AG20443 (cell line): ENCODE measurements at regions not wholly inside any gene's neighbourhood (a gene's known extent, or its start where the extent isn't known, plus 50 kb on each side); places are given as distances from the start of the nearest gene placed in this dataset.
"Not testable (repeated sequence)": the region's sequence is repeated elsewhere in the genome, so short reads cannot be mapped to it uniquely, and the experiment has no call there.

Source experiments
- DNase-seq: peaks from one replicate; pipeline ENCODE4 v3.0.0; 2012; ENCODE audit warnings: low spot score, mixed read lengths

DNA sequence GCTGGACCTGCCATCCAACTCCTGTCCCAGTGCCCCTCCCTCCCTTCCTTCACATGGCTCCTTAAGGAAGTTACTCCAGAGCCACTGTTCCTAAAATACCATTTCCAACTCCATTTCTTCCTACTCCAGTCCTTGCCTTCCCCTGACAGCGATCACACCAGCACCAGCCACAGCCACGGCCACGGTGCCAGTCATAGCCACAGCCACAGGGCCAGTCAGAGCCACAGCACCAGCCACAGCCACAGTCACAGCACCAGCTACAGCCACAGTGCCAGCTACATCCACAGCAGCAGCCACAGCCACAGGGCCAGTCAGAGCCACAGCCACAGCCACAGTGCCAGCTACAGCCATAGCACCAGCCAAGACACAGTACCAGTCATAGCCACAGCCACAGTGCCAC lies 110.7 kb upstream of the IRX2 start:
- not testable (repeated sequence) for DNase-seq

DNA sequence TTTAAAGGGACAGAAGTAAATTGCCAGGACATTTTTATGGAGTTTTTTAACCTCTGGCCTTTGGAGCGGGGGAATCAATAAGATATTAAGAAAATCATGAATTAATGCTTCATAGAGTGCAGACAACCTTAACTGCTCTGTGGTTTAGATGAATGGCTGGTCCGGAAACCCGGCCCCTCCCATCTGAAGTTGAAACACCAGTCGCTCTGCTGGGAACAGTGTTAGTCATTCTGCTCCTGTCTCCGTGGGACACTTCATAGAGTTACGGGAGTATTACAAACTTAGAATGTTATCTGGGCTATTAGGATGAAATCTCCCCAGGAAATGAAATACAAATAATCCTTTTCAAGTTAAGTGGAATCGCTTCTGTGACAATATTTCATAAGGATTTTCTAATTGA lies 110.1 kb upstream of the IRX2 start:
- DNase-seq = no peak

DNA sequence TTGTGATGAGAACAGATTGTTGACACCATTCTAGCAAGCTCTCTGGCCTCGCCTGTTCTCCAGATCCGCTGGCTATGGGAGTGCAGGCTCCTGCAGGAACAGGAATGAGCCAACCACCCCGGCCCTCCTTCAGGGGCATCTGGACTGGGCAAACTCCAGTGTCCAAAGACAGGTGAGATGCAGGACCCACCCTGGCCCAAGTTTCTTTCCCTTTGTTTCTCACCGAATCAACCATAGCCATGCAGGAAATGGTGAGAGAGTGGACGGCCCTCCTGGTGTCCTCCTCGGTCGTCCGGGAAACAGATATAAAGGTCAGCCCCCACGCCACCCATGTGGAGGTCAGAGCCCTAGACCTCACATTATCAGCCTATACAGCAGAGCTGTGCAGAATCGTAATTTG lies 108.6 kb upstream of the IRX2 start:
- DNase-seq = no peak

DNA sequence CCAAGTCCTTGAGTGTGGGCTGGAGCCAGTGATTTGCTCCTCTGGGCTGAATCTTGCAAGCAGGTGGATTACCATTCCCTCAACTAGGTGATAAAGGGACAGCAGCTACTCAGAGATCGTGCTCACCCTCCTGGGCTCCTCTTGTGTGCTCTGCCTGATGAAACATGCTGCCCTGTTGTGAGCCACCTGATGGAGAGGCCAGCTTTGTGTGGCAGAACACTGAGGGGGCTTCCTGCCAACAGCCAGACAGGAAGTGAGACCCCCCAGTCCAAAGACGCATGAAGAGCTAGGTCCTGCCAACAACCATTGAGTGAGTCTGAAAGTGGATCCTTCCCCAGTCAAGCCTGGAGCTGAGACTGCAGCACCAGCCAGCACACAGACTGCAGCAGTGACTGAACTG lies 106.4 kb upstream of the IRX2 start:
- no peak for DNase-seq

DNA sequence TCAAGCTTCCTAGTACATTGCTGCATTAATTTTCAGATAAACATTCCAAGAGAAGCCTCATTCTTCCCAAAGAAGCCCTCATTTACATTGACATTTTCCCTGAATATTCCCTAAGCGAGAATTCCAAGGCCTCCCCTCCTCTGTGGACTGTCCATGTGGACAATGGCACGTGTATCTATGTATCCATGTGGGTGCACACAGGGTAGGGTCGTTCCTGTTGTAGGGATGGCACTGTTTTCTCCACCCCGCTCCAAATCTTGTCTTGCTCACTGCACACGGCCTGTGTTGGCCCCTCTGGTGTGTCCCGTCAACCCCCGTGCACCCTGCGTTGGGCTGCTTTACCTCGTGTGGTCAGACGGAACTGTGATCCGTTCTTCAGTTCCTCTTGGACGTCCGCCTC lies 104.7 kb upstream of the IRX2 start:
- no peak for DNase-seq

DNA sequence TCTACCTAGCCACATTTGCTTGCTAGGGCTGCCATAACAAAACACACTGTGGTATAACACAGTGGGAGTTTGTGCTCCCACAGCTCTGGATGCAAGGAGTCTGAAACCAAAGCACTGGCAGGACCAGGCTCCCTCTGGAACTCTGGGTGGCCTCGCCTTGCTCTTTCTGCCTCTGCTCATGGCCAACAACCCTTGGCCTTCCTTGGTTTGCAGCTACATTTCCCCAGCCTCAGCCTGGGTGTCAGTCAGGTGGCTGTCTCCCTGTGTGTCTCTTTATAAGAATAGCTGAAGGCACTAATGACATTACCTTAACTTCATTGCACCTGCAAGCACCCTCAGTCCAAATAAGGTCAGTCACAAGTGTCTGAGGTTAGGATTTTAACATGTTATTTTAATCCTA lies 101.0 kb upstream of the IRX2 start:
- no peak for DNase-seq

DNA sequence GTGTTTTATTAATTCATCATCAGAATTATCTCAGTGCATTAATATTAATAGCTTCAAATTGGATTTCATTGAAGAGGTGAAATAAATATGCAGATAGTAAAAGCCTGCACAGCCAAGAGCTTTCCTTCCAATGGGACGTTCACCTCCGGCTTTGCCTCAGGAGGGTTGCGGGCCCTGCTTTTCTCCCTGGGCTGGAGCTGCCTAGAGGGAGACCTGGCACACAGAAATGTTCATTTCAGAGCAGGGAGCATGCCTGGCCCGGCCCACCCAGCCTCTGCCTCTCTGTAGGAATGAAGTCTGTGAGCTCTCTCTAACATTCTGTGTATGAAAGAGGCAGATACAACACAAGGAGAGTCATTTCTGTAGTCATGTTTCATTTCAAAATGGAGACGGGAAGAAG lies 100.4 kb upstream of the IRX2 start:
- no peak for DNase-seq

DNA sequence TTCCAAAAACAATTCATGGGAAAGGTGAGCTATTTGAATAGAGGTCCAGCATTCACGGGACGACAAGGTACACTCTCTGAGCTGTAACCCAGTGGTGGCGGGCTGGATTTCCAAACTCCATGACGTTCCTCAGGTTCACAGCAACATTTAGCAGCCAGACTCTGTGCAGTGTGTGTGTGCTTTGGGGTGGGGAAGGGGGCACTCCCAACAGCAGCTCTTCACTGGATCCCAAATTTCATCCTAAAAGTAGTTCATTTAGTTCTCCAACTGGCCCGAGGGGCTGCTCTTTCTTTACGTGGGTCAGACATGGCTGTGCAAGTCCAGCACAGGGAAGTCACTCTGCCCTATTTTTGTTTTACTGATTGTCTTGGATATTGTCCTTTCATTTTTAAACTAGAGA lies 98.0 kb upstream of the IRX2 start:
- DNase-seq = no peak

DNA sequence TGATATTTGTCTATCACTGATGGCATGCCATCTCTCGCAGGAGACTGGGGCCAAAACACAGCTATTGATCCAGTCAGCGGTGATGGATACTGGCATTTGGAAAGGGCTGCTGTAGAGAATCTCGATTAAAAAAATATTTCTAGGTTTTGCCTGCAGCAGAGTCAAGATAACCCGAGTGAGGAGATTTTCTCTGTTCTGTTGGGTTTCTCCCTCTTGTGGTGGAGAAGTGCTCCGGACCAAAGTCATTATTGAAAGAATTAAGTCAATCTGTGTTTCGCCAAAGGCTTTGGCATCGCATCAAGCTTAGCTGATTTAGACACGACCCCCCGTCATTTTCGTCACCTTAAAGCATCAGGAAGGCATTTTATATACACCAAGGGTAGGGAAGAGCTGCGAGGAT lies 97.1 kb upstream of the IRX2 start:
- peak; percentile 44 for DNase-seq

DNA sequence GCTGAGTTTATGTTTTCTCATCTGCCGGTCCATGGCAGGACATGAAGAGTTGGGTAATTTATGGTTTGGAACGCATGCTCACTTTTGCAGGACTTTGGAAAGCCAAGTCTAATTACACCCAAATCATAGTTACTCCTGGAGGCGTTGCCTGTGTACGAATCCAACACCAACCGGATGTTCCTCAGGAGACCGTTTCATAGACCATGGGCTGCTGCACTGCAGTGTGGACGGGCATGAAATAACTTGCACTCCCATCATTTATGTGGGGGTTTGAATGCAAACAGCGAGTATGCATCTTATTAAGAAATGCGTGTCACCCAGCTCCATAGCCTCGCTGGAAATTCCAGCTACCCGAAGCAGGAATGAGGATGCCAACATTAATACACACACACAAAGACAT lies 96.1 kb upstream of the IRX2 start:
- DNase-seq = no peak

DNA sequence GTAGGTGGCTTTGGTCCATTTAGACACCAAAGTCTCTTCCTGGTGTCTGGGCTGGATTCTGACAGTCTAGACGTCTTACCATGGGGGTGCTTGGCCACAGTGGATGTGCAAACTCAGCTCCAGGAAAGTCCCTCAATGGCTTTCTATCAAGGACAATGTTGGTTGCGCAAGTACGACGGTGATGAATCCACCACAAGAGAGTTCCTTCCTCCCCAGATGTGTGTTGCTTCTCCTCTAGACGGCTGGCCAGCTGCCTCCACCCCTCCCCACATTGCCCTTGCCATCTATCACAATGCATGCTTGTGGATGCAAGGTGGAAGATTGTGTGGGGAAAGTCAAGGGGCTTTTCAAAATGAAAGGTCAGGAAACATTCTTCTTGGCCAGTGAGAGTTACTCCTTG lies 89.7 kb upstream of the IRX2 start:
- no peak for DNase-seq

DNA sequence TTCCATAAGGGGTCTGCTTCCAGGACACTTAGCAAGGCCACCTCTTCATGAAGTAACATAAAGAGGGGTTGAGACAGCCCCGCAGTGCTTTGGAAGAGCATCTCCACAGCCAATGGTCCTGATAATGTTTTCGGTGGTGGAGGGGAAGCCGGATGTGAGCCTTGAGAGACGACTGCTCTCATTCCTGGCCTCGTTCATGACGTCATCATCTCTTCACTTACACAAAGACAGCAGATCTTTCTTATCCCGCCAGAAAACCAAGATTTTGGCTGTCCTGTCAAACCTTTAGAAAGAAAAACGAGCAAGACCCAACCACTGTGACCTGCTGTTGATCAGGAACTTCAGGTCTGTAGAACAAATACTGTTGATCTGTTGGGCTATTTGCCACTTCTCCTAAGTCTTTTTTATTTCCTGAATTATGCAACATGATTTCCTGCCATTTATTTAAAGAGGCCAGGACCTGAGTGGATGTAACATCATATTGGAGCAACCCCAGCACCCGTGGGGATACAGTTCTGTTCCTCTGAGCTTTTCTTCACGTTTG lies 89.0 kb upstream of the IRX2 start:
- no peak for DNase-seq

DNA sequence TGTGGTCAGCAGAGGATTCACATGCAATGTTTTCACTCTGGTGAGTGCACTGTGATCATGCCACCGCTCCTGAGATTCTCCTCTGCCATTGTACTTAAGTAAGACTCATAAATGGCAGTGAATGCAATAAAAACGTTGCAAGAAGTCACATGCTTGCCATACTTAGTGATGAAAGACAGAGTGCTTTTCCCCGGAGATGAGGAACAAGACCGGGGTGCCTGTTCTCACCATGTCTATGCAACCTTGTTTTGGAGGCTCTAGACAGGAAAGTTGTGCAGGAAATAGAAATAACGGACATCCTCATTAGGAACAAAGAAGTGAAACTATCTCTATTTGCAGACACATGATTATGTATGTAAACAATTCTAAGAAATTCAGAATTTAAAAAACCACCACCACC lies 84.7 kb upstream of the IRX2 start:
- DNase-seq = no peak

DNA sequence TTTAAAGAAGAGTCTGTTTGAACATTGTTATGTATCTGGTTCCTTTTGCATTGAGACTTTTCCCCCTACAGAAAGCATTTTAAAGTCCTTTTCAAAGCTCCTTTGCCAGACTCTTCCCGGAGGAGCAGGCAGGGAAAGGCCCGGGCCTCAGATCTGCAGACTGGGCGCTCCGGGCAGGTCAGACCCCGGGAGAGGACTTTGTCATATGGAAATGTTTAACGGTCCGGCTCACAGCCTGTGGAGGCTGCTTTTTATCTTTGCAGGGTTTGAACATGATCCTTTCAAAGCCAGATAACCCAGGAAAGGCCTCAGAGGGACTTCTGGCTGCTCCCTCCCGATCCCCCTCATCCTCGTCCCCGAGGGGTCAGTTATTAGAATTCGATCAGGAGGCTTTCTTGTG lies 82.1 kb upstream of the IRX2 start:
- no peak for DNase-seq

DNA sequence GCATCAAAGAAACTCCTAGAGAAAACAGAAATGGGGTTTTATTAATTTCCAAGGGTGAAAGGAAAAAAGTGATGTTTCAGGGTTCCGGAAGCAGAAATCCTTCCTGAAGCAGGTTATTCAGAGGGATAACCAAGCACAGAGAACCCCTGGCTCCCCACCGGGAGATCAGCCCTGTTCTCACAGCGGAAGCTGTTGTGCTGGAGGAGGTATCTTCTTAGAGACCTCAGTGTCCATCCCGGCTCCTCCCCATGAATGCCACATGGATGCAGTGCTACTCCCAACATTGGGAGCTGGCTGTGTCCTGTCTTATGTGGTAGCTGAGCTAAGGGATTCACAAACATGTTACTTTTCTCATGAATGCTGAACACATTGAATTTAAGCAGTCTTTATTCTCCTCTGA lies 80.9 kb upstream of the IRX2 start:
- DNase-seq = no peak

DNA sequence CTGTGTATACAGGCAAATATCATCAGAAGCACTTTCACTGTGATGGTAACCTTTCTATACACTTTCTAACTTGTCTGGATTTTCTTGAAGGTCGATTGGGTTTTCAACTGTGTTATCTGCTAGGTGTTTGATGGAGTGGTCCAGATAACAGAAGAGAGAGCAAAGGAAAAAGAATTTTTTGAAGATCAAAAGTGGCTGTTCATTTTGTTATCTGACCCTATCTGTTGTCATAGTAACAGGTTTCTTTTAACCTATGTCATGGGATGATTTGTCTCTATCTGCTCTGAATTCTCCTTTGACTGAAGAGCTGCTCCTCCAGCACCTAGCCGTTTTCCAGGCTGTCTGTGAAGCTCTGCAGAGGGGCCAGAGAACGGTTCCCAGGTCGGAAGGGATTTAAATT lies 77.8 kb upstream of the IRX2 start:
- no peak for DNase-seq

DNA sequence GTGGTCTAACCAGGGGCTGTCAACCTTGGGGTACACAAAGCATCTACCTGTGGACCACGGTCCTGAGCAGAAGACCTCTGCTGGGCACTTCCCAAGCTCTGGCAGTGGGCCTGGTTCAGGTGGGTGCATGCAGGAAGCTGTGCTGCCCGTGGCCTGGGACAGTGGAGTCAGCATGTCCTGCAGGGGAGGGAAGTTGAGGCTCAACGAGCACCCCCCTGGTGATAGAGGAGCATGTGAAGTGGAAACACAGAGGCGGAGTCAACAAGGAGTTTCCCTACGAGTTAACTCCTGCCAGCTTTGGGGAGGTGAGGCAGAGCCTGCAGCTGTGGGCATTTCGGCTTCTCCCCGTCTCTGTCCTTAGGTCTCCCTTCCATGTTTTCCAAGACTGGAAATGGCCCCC lies 67.5 kb upstream of the IRX2 start:
- DNase-seq = no peak

DNA sequence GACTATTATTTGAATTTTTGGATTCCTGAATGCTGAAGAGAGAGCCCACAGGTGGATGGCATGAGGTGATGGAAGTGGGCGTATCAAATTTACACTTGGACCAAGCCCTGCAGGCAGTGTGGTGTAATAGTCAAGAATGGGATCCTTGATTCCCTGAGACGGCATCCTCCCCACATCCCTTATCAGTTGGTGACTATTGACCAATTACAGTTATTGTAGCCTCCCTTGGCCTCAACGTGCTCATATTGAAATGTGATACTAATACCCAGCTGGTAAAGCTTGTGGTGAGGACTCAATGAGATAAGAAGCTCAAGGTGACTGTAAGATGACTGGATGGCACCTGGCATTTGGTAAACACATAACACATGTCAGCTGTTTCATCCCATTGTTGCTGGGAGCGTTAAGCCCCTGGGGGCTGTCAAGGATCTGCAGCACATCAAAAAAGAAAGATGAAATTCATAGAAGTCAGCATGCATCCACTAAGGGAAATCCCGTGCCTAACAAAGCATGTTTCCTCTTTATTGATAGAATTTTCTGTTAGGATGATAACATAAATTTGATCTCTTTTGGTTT lies 65.6 kb upstream of the IRX2 start:
- DNase-seq = no peak

DNA sequence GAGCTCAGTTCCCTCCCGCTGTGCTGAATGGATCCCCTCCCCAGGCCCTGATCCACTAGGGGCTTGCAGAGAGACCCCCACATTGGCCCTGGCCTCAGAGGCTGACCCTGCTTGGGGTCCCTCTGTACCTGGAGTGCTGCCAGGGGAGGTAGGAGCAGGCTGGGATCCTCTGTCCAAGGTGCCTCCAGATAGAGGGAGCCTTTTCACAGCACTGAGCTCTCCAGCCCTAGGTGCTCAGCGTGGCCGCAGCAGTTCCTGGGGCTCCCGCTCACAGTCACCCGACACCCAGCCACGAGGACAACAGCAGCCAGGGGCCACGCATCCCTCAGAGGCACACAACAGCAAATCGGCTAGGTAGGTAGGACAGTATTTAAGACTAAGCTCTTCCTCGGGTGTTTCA lies 62.2 kb upstream of the IRX2 start:
- no peak for DNase-seq

DNA sequence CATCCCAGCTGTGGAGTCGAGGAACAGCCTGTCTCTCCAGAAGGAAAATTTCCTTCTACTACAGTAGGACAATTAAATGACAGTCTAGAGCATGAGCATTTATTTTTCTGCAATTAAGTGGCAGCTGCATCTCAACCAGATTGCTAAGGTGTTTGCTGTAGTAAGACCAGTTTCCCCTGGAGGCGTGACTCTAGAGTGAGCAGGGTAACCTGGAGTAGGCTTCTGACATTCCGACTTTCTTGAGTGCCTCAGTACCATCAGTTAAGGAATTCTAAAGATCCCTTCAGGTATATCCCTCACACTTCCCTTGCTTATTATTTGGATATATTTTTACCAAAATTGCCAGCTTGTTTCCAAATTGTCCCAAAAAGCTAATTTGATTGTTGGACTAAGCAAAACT lies 59.2 kb upstream of the IRX2 start:
- no peak for DNase-seq

DNA sequence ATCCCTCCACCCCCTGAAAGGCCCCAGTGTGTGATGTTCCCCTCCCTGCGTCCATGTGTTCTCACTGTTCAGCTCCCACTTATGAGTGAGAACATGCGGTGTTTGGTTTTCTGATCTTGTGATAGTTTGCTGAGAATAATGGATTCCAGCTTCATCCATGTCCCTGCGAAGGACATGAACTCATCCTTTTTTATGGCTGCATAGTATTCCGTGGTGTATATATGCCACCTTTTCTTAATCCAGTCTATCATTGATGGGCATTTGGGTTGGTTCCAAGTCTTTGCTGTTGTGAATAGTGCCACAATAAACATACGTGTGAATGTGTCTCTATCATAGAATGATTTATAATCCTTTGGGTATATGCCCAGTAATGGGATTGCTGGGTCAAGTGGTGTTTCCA lies 55.8 kb upstream of the IRX2 start:
- DNase-seq = not testable (repeated sequence)

DNA sequence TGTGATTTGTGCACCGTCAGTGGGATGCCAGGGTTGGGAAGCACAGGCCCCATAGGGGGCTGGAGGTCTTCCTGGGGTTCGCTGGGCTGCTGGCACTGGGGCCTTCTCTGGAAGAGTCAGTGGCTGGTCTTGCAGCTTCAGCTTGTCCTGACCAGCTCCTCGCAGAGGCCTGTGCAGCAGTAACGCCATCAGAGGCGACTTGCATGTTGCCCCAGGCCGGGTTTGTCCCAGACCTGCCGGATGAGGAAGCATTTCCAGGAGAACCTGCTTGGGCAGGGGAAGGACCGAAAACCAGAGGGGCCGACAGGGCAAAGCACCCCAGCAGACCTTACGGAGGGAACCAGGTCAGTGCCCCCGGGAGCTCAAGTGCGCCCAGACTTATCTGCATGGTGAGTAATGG lies 54.7 kb upstream of the IRX2 start:
- DNase-seq = no peak

DNA sequence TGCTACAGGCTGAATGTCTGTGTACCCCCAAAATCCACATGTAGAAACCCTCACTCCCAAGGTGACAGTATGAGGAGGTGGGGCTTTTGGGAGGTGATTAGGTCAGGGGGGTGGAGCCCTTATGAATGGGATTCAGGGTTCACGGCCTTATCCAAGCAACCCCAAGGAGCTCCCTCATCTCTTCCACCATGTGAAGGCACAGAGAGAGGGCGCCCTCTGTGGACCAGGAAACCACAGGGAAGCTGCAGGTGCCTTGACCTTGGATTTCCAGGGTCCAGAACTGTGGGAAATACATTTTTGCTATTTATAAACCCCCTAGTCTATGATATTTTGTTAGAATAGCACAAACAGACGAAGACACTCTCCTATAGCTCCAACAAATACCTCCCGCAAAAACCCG lies 53.6 kb upstream of the IRX2 start:
- DNase-seq = no peak

DNA sequence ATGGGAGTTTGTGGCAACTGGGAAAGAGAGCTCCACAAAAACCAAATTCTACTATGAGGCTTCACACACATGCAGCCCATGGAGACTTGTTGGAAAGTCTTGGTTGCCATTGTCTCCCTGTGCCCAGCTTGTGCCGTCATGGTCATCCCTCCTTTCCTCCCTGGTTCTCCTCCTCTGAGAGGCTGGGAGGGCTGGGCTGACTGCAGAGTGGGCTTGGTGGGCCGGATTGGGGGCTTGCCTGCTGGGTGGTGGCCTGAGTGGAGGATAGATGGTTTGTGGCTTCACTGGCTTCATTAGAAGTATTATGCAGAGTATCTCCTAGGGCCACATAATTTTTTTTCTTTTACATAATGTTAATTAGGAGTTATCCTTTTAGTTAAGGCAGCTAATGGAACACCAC lies 52.3 kb upstream of the IRX2 start:
- no peak for DNase-seq
